Activated CD4-positive, CD25-positive, alpha-beta regulatory T cell treated with anti-CD3 and anti-CD28 coated beads, Interleukin-2, amount 50 U/mL, for 72 hours (primary cell): ENCODE measurements at regions not wholly inside any gene's neighbourhood (a gene's known extent, or its start where the extent isn't known, plus 50 kb on each side); places are given as distances from the start of the nearest gene placed in this dataset.
"Not testable (repeated sequence)": the region's sequence is repeated elsewhere in the genome, so short reads cannot be mapped to it uniquely, and the experiment has no call there.

ENCODE experiments used
- DNase-seq: peaks from one replicate; pipeline ENCODE4 v3.0.0; 2021

DNA sequence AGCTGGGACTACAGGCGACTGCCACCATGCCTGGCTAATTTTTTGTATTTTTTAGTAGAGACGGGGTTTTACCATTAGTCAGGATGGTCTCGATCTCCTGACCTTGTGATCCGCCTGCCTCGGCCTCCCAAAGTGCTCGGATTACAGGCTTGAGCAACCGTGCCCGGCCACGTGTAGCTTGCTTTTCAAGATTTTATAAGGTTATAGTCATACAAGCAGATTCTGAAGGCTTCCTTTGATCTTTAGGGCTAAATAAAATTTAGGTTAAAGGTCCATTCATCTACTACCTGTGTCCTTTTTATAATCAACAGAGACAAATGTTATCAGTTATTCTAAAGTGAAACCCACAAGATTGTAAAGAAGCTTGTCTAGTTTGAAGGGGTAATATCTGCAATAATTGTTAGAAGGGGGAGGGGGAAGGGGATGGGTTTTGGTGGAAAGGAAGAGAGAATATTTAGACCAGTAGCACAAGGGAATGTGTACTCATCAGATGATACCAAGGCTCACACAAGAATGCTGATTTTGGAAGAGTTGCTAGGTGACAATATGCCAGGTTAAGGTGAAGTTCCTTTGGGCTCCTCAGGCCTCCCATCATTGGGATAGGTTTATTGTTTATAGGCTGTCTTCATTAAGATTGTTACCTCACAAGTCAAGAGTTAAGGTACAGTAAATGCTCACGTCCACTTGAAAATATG, 284.7 kb downstream of the ALDH8A1 start:
- no peak for DNase-seq

DNA sequence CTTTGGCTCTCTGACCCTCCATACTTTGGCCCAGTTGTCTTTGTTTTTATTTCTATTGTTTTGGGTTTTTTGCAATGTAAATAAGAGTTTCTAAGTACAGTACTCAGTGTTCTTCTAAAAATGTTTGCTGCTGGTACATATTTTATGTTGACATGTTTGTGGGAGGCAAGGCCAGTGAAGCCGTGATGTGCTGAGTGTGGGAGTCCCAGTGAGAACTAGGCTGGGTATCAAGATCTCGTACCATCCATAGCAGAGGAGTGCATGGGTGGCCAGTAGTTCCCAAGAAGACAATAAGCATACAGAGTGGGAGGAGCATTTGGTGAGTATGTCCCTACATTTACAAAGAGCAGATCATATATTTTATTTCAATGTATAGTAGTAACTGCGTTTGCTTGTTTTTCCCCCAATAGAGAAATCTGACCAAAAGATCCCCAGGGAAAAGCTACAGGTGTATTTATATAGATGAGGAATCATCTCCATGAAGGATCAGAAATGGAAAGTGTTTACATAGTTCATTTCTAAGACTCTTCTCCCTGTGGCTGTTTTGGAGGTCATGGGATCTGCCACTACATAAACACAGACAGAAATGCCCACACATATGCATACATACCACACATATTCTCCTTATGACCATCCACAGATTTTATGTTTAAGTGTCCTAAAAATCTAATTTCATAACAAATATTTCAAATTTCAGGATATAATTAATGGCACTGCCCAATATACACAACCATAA, 285.9 kb downstream of the ALDH8A1 start:
- DNase-seq = no peak

DNA sequence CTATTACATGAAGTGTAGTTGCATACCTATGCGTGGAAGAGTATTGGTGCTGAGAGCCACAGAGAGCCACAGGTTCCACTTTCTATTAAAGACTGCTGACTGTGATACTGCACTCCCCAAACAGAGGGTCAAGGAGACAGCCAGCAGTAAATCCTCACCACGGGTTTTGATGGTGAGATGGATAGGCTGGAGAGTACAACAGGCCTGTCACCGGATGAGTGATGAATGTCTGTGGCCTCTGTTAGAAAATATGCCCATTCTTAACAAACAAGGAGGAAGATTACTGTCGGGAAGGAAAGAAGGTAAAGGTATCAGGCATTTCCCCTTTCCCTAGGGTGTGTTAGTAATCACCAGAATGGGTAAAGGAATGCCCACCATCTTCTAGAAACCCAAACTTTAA, 286.5 kb downstream of the ALDH8A1 start:
- no peak for DNase-seq

DNA sequence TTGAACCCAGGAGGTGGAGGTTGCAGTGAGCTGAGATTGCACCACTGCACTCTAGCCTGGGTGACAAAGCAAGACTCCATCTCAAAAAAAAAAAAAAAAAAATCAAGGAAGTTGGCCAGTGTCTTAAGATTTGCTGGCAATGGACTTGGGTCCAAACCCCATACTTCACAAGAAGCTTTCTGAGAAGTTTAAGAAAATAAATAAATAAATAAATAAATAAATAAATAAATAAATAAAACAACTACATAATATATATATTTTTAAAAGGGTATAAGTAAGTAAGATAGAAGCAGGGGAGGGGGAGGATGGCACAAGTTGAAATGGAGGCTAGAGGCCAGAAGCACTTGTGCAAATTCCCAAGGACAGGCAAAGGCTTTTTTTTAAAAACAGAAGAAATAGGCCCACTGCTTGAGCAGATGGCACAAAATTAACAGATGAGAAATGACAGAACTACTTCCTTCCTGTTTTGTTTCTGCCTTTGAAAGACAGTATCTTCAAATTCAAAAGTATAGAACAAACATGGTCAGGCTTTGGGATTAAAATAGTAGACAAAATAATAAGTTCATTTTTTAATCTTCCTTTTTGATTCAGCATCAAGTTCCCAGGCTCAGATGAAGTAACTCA, 287.7 kb downstream of the ALDH8A1 start:
- no peak for DNase-seq

DNA sequence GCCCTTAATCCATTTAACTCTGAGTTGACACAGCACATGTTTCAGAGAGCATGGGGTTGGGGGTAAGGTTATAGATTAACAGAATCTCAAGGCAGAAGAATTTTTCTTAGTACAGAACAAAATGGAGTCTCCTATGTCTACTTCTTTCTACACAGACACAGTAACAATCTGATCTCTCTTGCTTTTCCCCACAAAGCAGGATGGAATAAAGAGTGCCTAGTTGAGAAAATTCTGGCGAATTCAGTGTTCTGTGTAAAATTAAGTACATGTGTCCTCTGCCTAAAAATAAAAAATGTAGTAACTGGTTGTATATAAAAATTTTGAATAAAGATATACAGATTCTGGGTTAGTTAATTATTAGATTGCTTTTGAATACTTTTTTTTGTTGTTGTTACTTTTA, 290.0 kb downstream of the ALDH8A1 start:
- DNase-seq = not testable (repeated sequence)

DNA sequence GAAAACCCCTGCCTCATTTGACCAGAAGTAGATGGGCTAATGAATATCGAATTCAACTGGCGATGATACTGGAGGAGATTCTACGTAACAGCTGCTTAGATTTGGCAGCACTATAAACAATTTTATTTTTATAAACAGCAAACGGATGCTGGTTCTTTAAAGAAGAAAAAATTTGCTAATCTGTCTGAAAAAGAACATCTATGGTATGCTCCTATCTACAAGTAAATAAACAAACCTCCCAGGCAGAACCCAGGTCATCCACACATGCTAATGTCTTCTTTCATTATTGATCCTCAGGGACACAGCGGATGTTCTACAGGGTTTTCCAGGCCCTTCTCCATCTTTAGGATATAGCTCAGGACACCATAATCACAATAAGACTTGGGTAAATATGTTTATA, 291.3 kb downstream of the ALDH8A1 start:
- DNase-seq = no peak

DNA sequence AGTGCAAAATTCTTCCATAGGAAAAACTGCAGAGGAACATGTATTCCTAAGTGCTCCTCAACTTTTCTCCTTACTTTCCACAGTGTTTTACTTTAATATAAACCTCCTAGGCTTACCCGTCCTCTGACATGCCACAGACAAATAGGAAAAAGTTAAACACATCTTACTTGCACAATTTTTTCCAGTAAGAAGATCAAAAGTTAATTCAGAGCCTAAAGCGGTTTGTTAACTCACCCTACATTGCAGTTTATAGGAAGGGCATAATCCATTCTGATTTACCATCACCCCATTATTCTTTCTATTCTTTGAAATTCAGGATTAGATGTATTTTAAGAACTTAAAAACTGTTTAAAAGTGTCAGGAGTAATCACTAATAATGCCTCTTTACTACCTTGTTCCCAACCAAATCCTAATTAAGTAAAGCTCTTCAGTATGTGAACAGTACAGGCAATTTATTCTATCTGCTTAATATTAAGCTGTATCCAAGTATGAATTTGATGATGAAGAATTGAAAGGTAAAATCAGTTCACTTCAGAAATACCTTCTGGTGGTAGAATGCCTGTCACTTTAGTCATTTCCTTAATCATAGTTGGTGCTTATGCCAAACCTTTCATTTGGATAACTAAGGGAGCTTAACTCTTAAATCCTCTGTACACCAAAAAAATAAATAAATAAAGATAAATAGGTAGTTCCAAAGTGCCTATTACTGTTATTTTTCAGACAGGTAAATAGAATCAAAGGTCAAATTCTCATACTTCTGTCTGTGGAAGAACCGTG, 292.0 kb downstream of the ALDH8A1 start:
- no peak for DNase-seq

DNA sequence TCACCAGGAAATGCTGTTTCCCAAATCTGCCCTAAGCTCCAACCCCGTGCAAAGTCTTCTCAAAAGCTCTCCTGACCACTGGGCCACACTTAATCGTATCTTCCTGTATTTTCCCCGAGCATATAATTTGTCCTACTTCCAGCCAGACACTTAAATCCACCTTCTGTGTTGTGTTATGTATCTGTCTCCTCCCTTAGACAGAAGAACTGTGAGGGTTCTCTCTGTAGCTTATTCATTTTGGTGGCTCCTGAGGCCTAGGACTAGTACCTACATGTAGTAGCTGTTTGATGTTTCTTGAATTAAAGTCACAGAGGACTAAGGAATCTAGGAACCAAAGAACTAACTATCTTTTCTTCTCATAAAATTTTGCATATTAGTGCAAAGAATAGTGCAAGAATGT, 292.6 kb downstream of the ALDH8A1 start:
- no peak for DNase-seq

DNA sequence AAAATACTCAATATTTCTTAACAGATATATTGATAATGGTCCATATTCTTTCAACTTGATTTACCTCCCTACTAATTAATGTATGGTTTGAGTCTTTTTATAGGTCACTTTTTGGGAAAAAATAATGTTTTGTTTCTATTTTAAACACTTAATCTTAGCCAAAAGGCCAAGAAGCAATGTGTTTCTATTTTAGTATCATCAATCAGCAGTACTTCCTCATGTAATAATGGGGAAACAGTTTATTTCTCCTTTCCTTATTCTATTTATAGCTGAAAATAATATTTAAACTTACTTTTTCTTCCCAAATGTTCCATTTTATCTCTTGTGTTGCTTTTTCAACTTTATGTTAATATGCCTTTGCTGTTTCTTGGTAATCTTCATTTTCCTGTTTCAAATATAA, 295.1 kb downstream of the ALDH8A1 start:
- no peak for DNase-seq

DNA sequence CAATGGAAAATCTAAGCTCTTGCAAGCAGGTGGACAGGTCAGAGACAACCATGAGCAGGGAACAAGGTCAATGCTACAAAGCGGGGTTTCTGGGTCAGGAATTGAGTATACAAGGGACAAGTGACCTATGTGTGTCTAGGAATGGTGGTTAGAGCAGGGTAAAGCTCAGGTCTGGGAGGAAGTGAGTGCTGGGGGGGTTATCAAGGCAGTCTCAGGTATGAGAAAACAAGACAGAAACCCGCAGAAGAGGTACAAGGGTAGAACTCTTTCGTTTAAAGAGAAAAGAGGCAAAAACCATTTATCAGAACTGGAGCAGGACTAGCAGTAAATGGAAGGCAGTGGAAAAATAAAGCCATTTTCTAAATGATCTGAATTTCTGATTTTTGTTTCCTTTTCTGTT, 298.4 kb downstream of the ALDH8A1 start:
- no peak for DNase-seq

DNA sequence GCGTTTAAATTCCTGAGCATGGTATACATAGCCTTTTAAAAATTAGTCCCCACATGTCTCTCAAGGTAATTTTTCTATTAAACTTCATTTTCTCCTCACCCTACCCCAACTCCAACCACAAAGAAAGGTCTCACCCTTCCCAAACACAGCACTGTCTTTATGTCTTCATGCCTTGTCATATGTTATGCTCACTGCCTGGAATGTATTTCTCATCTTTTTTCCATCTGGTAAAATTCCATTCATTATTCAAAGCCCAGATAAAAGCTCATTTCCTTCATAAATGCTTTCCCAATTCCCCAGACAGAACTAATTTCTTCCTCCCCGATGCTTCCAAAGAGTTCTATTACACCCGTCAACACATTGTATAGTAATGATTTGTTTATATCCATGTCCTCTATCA, 302.0 kb downstream of the ALDH8A1 start:
- DNase-seq = no peak

DNA sequence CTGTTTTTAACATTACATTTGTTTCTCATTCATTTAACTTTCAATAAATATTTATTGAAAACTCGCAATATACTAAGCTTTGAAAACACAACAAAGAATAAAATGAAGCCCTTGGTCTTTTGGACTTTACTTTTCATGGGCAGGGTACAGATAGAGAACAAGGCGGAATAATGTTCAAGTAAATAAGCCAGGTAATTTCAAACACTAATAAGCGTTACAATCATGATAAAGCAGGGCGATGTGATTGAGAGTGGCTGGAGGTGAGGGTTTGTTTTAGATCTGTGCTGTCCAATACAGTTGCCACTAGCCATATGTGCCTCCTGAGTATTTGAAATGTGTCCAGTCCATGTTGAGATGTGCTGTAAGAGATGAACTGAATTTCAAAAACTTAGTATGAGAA, 307.1 kb downstream of the ALDH8A1 start:
- DNase-seq = no peak

DNA sequence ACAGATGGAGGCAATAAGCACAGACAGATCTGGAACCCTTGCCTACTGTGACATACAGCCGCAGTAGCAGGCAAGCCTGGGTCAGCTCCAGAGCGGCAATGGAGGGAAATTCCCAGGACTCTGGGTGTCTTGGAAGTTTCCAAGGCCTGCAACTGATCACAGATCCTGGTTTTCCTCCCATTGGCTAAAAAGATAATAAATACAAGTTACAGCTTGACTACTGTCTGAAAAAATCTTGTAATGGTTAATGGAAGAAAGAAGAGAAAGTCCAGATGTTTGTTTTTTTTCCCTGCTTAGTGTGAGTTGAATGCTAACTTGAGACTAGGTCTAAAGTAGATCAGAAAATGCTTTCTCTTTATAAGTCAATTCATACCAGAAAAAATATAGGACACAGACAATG, 307.6 kb downstream of the ALDH8A1 start:
- no peak for DNase-seq

DNA sequence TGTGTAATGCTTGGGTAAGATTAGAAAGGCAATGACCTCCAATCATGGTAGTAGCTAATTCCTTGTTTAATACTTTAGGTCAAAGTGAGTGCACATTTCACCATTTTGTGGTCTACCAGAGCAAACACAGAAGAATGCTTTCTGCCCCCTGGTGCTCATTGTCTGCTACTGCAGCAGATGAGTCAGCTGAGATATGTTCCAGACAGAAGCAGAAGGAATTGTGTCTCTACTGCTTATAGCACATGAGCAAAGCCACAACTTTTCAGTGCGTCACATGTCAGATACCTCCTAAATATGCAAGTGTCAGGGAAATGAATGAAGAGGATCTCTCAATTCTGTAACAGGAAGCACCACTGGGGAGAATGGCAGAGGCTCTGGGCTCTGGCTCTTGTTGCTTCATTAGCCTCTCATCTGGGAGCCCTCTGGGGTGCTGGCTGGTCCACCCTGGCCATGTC, 308.9 kb downstream of the ALDH8A1 start:
- peak; percentile 67 for DNase-seq

DNA sequence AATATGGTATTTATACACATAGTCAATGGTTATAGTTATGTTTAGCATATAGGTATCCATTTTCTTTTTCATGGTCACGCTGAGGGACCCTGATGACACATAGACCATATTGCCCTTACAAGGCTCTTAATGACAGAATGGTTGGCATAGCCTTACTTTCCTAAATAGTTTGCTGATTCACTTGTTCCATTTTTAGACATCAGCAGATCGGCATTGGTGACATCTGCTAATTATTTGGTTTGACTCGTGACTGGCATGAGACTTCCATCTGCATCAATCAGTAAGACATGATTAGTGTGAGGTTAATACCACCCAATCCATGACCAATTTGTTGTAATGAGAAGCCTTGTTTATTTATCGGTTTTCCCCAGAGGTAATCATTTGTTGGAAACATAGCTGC, 309.7 kb downstream of the ALDH8A1 start:
- no peak for DNase-seq

DNA sequence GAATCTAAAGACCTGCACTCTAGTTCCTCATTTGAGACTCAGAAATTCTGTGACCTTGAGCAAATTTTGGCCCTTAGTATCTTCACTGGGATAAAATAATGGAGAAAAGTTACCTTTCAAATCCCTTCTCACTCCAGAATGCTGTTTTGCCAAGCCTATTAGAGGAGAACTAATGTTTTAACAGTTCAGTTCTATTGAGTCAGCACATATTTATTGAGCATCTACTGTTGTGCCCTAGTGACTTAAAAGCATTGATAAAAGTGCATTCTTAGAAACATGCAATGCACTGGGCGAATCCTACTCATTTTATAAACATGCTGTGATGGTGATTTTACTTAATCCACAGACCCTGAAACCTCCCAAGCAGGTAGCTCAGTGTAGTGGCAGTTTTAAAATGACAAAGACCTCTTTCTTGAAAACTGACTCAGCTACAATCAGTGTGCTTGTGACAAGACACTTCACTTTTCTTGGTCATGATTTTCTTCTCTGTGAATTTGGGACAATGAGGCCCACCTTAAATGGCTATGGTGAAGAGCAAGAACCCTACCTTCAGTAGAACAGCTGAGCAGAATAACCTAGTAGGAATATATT, 312.0 kb downstream of the ALDH8A1 start:
- no peak for DNase-seq

DNA sequence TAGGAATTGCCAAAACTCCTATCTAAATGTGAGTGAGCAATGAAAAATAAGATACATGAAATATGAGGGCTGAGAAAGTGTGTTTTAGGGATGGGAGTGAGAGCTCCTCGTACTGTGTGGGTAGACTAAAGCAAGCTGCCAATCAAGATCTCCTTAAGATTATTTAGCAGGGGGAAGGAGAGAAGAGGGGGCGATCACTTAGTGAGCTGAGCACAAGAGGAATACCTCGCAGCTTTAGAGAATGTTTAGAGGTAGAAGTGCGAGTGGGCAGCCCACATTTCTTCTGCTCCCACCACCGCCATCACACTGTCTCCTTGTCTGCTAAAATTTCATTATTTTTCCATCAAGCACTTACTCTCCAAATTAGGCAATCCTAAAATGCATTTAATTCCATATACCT, 312.6 kb downstream of the ALDH8A1 start:
- no peak for DNase-seq

DNA sequence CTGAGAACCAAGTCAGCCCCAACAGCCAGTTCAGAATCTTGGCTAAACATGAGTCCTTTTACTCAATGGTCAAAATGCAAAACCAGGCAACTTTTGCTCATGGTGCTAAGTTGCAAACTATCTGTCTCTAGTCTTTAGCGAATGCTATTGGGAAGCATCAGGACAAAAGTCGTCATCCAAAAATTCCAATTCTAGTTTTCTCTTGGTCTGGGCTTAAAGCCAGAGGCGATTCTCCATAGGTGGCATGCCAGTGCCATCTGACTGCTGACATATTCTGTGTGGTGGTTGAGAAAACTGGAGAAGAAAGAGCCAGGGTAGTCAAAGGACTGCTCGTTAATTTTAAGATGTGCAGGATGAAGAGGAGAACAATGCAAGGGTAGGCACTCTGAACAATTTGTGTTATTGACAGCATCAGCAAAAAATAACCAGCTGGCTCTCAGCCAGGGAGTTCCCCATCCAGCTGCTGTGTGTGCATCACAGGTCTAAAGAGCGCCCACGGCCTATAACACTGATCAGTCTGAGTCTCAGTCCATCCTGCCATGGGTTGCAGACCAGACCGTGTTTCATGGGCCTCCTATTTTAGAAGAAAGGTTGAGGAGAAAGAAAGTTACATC, 313.6 kb downstream of the ALDH8A1 start:
- DNase-seq = no peak

DNA sequence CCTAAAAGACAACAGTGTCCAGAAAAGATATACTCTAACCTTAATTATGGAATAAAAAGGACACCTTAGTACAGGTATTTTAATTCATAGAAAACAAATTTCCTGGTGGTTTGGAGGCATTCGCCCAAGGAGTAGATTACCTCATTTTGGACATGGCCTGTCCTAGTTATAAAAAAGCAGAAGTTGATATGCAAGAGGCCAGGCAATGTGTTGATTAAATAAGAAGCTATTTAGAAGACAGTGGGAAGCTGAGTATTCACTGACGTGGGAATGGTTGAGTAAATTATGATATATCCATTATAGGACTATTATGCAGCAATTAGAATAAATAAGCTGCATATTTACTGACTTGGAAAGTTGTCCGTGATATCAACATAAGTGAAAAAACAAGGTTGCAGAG, 314.9 kb downstream of the ALDH8A1 start:
- no peak for DNase-seq

DNA sequence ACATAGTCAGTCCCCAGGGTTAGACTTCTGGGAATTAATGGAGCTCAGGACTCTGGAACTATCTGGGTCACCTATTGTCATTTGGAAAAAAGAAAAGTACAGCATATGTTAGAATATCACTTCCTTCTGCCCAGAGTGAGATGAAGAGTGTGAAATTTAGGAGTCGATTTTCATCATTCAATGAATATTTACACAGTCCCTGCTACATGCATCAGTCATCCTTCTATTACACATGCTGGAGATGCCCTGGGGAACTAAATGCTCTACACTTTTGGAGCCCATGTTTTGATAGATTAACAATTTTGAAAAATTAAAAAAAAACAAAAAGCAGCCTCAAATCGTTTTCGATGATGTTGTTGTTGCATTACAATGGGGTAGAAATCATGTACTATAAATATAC, 315.4 kb downstream of the ALDH8A1 start:
- no peak for DNase-seq

DNA sequence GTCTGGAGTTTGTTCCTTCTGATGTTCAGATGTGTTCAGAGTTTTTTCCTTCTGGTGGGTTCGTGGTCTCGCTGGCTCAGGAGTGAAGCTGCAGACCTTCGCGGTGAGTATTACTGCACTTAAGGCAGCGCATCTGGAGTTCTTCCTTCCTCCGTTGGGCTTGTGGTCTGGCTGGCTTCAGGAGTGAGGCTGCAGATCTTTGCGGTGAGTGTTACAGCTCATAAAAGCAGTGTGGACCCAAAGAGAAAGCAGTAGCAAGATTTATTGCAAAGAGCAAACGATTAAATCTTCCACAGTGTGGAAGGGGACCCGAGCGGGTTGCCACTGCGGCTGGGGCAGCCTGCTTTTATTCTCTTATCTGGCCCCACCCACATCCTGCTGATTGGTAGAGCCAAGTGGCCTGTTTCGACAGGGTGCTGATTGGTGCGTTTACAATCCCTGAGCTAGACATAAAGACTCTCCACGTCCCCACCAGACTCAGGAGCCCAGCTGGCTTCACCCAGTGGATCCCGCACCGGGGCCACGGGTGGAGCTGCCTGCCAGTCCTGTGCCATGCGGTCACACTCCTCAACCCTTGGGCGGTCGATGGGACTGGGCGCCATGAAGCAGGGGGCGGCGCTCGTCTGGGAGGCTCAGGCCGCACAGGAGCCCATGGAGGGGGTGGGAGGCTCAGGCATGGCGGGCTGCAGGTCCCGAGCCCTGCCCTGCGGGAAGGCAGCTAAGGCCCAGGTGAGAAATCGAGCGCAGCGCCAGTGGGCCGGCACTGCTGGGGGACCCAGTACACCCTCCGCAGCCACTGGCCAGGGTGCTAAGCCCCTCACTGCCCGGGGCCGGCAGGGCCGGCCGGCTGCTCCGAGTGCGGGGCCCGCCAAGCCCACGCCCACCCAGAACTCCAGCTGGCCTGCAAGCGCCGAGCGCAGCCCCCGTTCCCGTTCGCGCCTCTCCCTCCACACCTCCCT, 315.3 kb upstream of the SGK1 start:
- not testable (repeated sequence) for DNase-seq
